ENCODE measurements at regions not wholly inside any gene's neighbourhood (a gene's known extent, or its start where the extent isn't known, plus 50 kb on each side); places are given as distances from the start of the nearest gene placed in this dataset.

GRCh38 chr14:105857220-105857825, 330.9 kb downstream of the TMEM121 start:
- TF ChIP-seq CTCF (conservative IDR thresholded peaks at IDR 0.05; ENCODE audit: low read depth, low read length) (no peak), EZH2 (IDR thresholded peaks at IDR 0.05; ENCODE audit: borderline replicate concordance, low read depth, low read length, poor library complexity, severe bottlenecking) (no peak)
